ENCODE measurements at regions not wholly inside any gene's neighbourhood (a gene's known extent, or its start where the extent isn't known, plus 50 kb on each side); places are given as distances from the start of the nearest gene placed in this dataset.

- DNase-seq (ENCODE audit: low read depth) = no peak
Observed at GRCh38 chr1:243916160-243916559, 66.1 kb upstream of the AKT3 start.

- DNase-seq (ENCODE audit: low read depth) = no peak
Observed at GRCh38 chr1:243912347-243912746, 62.3 kb upstream of the AKT3 start.

GRCh38 chr1:243910607-243911006, 60.6 kb upstream of the AKT3 start:
- no peak for DNase-seq (ENCODE audit: low read depth)

GRCh38 chr1:243903895-243904294, 53.9 kb upstream of the AKT3 start:
- DNase-seq (ENCODE audit: low read depth) = no peak

GRCh38 chr1:243903041-243903440, 53.0 kb upstream of the AKT3 start:
- DNase-seq (ENCODE audit: low read depth) = no peak

- no peak for DNase-seq (ENCODE audit: low read depth)
Observed at GRCh38 chr1:243902100-243902499, 52.1 kb upstream of the AKT3 start.

Measured in HS-5 (cell line).